D341Med (cell line): ENCODE measurements at regions not wholly inside any gene's neighbourhood (a gene's known extent, or its start where the extent isn't known, plus 50 kb on each side); places are given as distances from the start of the nearest gene placed in this dataset.

Source experiments
- DNase-seq: peaks from one replicate; pipeline ENCODE4 v3.0.0; 2012; ENCODE audit warnings: low spot score

DNA sequence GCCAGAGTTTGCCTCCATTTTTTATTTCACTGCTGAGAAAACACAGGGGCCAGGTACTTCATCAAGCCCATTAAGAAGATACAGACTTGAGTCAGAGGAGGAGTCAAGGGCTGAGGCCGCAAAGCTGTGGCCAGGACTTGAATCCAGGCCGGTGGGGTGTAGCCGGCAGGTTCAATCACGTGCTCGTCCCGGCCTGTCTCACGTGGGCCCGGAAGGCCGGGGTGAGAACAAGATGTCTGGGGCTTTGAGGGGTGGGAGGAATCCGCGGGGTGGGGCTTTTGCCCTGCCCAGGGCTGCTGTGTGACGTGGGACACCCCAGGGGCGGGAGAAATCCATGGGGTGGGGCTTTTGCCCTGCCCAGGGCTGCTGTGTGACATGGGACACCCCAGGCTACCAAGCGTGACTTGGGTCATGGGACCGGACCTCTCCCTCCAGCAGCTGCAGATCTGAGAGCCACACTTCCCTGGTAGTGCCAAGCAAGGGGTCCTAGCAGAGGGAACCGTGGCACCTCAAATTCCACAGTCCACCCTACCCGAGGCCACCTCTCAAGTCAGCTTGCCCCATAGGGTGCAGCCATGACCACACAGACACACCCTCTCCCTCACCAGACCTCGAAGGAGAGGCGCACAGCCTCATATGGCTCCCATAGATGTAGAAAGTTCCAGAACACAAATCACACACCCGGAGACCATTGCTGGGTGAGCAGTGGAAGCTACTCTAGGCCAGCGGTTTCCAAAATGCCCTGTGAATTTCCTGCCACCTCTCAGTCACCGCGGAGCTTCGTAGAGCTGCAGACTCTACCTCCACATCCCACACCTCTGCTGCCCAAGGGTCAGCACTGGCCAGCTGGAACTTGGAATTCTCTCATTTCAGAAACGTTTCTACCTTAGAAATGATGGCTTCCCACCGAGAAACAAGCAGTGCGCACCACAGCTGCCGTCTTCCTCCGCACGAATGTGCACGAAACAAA lies 156.1 kb downstream of the DLL1 start:
- no peak for DNase-seq

- DNase-seq = no peak
These were observed 156.8 kb downstream of the DLL1 start for GRCh38 chr6:170134031-170134470.

DNA sequence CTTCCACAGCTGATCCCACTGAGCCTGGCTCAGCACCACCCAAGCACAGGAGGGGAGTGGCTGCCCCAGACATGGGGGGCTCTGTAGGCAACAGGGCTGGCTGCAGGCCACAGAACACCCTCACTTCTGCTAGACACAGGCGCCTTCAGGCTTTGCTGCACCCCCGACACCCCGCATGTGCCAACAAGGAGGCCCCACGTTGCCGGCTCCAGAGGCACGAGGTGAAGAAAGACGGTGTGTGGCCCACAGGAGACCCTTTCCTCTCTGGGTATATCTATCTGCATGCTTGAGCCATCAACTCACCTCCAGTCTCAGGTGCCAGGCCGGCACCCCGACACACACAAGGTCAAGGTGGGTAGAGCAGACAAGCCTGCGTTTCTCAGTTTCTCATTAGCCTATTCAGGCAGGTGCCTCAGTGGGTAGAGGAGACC lies 158.3 kb downstream of the DLL1 start:
- no peak for DNase-seq

DNA sequence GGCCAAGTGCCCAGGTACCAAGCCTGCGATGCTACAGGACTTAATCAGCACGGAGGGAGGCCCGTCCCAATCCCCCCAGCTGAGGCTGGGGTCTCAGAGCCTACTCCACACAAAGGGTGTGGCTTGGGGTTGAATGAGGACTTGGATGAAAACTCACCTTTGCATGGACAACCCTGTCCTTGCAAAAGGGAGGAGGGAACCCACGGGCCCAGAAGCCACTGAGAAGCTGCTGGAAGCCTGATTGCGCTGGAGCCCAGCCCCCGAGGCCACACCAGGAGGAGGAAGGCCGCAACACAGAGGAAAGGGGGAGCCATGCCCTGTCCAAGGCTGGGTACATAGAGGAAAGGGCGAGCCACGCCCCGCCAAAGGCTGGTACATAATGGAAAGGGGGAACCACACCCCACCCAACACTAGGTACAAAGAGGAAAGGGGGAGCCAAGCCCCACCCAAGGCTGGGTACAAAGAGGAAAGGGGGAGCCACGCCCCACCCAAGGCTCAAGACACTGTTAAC lies 158.8 kb downstream of the DLL1 start:
- DNase-seq = no peak

DNA sequence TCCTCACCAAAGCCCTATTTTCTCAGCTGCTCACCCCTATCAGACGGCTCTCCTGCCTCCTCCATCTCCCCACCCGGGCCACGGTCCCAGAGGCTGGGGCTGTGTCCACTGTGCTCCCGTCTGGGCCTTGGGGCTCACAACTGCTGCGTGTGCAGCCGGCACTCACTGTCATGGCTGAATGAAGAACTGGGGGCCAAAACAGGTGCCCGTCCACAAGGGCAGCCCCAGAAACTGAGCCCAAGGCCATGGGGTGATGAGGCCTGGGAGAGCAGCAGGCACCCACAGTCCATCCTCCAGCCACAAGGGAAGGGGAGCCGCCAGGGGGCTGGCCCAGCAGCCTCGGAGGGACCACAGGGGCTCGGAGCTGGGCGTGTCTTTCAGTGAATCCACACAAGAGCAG lies 159.5 kb downstream of the DLL1 start:
- no peak for DNase-seq

DNA sequence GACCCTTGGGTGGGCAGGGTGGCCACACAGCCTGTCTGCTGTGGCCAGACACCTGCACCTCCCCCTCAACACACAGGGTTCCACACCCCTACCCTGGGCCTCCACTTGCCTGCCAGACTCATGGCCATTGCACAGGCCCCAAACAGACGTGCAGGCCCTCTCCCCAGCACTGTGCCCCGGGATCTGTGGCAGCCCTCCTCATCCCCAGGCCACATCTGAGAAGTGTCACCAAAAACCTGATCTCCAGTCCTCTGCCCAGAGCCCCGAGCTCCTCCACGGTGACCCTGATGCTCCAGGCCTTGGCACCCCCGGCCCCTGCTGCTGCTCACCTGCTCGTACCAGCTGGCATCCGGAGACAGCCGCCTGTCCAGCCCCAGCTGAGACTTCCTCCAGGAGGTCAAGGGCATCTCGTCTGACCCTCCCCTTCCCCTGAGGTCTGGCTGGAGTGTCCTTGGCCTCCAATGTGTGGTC lies 160.1 kb downstream of the DLL1 start:
- no peak for DNase-seq

DNA sequence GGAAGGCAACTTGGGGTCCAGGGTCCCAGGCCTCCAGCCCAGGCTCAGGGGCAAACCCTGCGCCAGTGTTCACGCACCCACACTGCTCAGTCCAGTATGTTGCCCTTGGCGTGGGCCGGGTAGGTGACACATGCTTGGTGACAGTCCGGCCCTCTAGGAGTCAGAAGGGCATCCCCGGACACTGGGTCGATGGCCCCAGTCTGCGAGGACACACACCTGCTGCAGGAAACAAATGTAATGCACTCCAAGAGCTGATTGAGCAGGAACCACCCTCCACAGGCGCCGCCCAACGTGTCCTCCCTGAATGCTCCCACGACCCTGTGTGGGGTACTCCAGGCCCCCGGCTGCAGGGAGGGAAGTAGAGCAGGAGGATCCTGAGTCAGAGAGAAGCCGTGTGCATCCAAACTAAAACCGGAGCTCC lies 160.7 kb downstream of the DLL1 start:
- DNase-seq = no peak

- DNase-seq = no peak
These were observed 161.1 kb downstream of the DLL1 start for GRCh38 chr6:170129691-170130171.

DNA sequence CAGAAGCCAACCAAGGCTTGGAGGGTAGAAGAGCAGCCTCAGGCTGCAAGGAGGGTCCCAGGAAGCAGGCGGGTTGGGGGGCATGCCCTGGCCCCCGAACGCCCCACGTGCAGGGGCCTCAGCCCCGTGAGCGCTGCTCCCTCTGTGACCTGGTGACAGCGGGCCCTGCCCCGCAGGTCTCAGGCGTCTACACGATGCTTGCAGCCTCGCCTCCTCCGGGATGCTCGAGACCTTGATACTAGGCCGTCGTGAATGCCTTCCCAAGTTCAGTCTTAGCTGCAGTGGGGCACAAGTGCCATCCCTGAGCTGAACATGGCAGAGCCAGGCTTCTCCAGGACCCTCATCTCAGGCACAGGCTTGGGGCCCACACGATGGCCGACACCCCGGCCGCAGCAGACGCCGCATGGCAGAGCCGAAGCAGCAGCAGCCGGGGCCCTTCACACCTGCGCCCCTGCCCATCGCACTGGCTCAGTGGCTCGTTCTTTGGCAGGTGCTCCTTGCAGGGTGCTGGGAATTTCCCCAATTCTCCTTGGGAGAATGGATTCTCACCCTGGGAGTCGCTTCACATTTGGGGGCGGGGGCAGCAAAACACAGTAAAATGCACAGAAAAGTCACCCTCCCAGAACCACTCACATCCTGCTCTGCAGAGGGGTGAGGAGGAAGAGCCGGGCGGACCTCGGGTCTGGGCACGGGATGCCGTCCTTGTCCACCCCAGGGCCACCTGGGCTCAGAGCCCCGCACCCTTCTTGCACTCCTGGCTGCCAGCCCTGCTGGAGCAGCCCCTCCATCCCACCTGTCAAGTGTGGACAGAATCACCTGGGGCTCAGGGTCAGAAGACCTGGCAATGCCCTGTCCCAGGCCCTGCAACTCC lies 161.8 kb downstream of the DLL1 start:
- no peak for DNase-seq

DNA sequence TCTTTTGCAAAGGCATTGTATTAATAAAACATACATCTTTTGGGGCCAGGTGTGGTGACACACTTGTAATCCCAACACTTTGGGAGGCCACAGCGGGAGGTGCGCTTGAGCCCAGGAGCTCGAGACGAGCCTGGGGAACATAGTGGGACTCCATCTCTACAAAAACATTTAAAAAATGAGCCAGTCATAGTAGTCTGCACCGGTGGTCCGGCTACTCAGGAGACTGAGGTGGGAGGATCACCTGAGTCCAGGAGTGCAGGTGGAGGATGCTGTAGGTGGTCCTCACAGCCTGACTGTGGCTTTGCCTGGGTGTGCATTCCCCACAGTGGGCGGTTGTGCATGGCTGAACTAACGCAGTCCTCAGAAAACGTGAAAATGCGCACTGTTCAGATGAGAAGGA lies 162.5 kb downstream of the DLL1 start:
- no peak for DNase-seq

DNA sequence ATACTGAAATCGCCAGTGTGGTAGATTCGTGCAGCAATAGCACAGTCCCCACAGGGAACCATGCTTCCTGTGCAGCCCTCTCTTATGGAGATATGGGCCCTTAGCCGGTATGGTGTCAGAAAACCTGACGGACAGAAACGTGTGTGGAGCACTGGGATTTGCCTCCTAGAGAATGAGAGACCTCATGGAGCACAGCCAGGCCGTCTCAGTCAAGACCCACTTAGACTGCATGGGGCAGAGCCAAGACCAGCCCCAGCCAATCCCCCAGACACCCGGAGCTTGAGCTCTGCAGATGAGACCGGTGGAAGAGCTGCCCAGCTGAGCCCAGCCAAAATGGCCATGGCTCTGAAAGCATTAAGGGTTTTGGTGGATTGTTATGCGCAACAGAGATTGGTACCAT lies 163.7 kb downstream of the DLL1 start:
- DNase-seq = no peak

DNA sequence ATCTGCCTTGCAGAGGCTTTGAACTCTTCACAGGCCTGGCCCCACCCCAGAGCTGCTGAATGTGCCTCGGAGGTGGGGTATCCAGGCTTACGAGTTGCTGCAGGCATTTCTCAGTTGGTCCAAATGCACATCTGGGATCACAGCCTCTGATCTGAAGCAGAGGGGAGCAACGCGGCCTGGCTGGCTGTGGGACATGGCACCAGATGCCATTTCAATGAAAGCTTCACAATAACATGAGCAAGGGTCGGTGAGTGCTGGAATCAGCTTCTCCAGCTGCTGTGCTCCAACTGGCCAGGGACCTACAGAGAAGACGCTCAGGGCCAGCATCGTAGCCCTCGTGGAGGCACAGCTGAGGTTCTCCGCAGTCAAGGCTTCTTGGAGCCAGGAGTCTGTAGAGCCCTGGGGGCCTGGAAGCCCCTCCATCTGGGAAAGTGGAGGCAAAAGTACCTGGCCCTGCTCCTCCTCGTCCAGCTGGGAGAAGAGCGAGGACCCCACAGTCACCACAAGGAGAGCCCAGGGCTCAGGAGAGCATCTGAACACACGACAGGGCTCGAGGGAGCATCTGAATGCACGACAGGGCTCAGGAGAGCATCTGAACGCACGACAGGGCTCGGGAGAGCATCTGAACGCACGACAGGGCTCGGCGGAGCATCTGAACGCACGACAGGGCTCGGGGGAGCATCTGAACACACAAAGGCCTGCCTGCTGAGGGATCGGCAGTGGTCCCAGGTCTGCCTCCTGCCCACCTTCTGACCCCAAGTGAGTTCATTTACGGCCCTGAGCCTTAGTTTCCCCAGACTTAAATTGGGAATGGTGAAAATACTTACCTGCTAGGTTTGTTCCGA lies 165.2 kb downstream of the DLL1 start:
- no peak for DNase-seq

GRCh38 chr6:170124836-170125235 lies 166.0 kb downstream of the DLL1 start:
- no peak for DNase-seq

DNA sequence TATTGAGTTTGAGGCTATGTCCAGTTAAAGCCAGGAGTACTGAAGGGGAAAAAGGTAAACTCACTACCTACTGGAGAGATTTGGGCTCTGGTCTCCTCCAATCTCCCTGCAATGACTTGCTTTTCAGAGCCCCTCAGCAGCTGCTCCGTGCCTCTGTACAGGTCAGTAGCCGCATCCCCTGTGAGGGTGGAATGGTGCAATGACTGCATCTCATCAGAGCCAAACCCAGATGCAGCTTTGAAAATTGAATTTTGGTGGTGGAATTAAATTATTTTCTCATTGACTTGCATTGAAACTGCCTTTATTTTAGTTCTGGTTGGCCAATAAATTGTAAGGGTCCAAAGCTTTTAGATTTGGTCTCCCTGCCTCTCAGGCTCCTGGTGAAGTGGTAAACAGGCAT lies 166.7 kb downstream of the DLL1 start:
- DNase-seq = no peak

DNA sequence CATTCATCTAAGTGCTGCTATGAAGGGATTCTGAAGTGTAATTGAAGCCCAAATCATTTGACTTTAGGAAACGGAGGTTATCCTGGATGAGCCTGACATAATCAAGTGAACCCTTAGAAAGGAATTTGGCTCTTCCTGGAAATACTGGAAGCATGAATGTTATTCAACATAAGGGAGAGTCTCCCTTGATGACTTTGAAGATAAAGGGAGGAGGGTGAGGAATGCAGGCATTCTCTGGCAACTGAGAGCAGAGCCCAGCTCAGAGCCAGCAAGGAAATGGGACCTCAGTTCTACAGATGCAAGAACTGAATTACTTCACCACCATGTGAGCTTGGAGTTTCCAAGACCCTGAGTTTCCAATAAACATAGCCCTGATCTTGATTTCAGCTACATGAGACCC lies 168.2 kb downstream of the DLL1 start:
- no peak for DNase-seq

DNA sequence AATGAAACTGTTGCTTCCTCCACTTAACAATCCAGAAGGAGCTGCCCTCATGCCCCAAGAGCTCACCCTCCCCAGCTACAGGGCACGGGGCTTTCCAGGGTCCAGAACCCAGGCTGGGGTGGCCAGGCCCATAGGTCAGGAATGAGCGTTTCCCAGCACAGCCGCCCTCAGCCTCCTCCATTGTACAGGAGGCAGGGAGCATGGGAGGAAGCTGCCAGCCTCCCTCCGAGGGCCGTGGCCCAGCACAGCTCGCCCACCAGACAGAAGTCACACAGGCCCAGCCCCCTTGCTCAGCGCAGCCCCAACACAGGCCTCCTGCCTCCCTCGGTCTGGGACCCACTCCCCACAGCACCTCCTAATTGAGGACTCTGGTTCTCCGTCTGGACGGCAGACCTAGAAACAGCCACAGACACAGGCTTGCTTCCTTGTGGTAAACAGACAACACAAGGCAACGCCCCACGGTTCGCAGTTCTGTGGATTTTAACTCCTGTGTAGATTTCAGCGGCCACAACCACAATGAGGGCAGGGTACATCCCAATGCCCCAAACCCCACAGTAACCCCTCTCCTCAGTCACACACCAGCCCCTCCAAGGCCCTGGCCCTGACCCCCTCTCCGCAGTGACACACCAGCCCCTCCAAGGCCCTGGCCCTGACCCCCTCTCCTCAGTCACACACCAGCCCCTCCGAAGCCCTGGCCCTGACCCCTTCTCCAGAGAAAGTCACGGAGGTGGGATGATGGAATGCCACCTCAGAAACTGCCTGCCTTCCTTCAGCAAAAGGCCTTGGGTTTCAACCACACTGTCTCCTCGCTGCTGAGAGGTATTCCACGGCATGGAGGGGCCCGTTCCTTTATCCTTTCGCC lies 173.5 kb downstream of the DLL1 start:
- DNase-seq = no peak

DNA sequence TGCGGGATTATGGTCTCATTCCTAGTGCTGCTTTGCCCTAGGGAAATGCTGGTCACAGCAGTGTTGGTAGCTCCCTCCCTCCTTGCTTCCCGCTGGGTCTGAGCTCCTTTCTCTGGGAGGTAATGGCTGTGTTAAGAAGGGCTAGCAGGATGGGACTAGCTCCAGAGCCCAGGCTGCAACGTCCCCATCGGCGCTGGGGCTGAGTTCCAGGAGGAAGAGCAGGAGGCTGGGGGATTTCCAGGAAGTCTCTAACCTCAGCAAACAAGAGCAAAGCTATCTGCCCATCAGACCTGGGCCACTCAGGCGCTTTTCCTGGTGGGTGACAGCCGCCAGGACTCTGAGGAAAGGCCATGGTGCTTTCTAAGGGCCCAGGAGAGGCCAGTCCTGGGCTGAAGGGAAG lies 174.2 kb downstream of the DLL1 start:
- DNase-seq = no peak

- DNase-seq = no peak
These were observed 175.7 kb downstream of the DLL1 start for GRCh38 chr6:170114956-170115855.

DNA sequence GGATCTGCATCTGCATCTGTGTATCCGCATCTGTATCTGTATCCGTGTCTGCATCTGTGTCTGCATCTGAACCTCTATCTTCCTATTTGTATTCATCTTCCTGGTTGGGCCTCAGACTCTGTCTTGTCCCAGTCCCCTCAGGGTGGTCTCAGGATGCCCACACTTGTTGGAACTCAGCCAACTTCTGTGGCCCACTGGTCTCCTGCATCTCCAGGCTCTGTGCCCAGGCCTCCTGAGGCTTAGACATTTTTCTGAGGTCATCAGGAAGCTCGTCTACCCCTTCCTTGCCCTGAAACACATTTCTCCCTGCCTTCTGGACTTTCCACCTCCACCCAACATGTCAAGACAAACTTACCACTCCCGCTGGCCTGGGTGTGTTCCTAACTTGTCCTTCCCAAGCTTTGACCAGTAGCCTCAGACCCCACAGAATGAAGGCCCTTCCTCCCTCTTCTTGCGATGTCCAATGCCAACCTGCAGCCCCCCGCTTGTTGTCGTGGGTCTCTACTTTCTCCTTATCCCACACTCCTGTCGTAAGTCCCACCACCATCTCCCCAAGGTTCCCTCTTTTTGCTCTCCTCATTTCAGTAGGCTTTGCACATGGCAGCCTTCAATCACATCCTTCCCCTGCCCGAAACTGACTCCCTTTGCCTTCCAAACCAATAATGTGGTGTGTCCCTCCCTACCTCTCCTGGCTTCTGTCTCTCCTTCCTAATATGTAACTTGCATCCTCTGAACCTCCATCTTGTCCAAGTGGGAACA lies 176.5 kb downstream of the DLL1 start:
- DNase-seq = no peak
